Fibroblast of pulmonary artery (primary cell): ENCODE measurements at regions not wholly inside any gene's neighbourhood (a gene's known extent, or its start where the extent isn't known, plus 50 kb on each side); places are given as distances from the start of the nearest gene placed in this dataset.
"Not testable (repeated sequence)": the region's sequence is repeated elsewhere in the genome, so short reads cannot be mapped to it uniquely, and the experiment has no call there.

Source experiments
- DNase-seq: peaks from one replicate; pipeline ENCODE4 v3.0.0-alpha.2; 2010; ENCODE audit warnings: low read depth
- H3K4me3 ChIP-seq: replicated peaks from 2 replicates; pipeline ENCODE4 v1.5.1; 2011; ENCODE audit warnings: low read depth, mild to moderate bottlenecking, control low read depth, low read length, moderate library complexity
- TF ChIP-seq, protein P1 (sequence below): IDR thresholded peaks from 2 replicates; pipeline ENCODE4 v1.5.1; 2011; ENCODE audit warnings: mild to moderate bottlenecking, control low read depth, low read length, inconsistent platforms; ENCODE audit errors: missing control alignments

DNA sequence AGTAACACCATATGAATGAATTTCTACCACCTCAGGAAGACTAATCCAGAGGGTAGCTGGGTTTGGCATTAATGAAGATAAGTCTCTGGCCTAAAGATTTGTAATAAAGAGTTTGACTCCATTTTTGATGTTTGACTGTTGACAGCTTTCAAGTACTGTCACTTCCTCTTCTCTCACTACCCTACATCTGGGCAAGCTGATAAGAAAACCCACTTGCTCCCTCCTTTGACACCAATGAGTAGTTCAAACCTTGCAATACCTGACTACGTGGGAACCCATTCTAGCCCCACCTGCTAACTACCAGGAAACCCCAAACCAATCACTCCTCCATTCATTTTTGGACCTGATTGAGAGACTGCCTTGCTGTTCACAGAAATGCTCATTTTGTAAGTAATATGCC, 621.5 kb downstream of the TENT5A start:
- TF ChIP-seq, protein P1, sequence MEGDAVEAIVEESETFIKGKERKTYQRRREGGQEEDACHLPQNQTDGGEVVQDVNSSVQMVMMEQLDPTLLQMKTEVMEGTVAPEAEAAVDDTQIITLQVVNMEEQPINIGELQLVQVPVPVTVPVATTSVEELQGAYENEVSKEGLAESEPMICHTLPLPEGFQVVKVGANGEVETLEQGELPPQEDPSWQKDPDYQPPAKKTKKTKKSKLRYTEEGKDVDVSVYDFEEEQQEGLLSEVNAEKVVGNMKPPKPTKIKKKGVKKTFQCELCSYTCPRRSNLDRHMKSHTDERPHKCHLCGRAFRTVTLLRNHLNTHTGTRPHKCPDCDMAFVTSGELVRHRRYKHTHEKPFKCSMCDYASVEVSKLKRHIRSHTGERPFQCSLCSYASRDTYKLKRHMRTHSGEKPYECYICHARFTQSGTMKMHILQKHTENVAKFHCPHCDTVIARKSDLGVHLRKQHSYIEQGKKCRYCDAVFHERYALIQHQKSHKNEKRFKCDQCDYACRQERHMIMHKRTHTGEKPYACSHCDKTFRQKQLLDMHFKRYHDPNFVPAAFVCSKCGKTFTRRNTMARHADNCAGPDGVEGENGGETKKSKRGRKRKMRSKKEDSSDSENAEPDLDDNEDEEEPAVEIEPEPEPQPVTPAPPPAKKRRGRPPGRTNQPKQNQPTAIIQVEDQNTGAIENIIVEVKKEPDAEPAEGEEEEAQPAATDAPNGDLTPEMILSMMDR = no peak
- no peak overlapping the region for H3K4me3 ChIP-seq
- DNase-seq = no peak

GRCh38 chr6:81130061-81130460, 622.4 kb downstream of the TENT5A start:
- DNase-seq = no peak
- H3K4me3 ChIP-seq = no peak overlapping the region
- TF ChIP-seq, protein P1 = no peak

GRCh38 chr6:81128671-81129070, 623.8 kb downstream of the TENT5A start:
- TF ChIP-seq, protein P1 = no peak
- no peak overlapping the region for H3K4me3 ChIP-seq
- no peak for DNase-seq

DNA sequence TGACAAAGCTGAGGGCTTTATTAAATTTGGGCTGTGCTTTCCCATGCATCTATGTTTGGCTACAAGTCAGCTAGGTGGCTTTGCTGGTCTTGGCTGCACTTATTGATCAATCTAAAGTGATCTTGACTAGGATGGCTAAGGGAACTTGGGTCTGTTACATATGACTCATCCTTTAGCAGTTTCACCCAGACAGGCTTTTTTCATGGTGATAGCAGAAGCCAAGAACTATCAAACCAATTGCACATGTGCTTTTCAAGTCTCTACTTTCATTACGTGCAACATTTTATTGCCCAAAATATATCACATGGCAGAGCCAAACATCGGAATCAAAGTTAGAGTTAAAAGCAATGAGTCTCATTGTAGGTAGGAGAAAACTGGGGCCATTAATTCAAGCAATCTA, 626.3 kb downstream of the TENT5A start:
- peak; percentile 2 for DNase-seq
- no peak overlapping the region for H3K4me3 ChIP-seq
- TF ChIP-seq, protein P1 = no peak

DNA sequence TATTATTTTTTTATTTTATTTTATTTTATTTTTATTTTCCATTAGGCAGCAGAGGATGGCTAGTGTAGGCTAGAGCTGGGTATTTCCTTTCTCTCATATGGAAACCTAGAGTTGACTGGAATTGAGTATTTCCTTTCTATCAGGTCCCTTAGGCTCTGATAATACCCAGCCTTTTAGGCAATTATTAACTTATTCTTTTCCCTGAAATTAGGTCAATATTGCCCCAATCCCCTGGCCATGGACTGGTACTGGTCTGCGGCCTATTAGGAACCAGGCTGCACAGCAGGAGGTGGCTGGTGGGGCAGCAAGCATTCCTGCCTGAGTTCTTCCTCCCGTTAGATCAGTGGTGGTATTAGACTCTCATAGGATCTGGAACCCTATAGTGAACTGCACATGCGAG, 632.2 kb downstream of the TENT5A start:
- no peak overlapping the region for H3K4me3 ChIP-seq
- TF ChIP-seq, protein P1 = no peak
- no peak for DNase-seq

GRCh38 chr6:81105998-81106397, 646.5 kb downstream of the TENT5A start:
- TF ChIP-seq, protein P1 = no peak
- no peak overlapping the region for H3K4me3 ChIP-seq
- DNase-seq = peak; percentile 1

- DNase-seq = no peak
- TF ChIP-seq, protein P1 = no peak
- no peak overlapping the region for H3K4me3 ChIP-seq
Observed at GRCh38 chr6:81098109-81098814, 654.2 kb downstream of the TENT5A start.

- not testable (repeated sequence) for H3K4me3 ChIP-seq, DNase-seq
Observed at GRCh38 chr6:81096464-81096863, 656.0 kb downstream of the TENT5A start.
